Cardiac muscle cell (in vitro differentiated cells and primary cell): ENCODE measurements at regions not wholly inside any gene's neighbourhood (a gene's known extent, or its start where the extent isn't known, plus 50 kb on each side); places are given as distances from the start of the nearest gene placed in this dataset.
"Not testable (repeated sequence)": the region's sequence is repeated elsewhere in the genome, so short reads cannot be mapped to it uniquely, and the experiment has no call there.

Experiments used
- DNase-seq, 2 donors: peaks; one replicate each; pipeline versions ENCODE4 v3.0.0 to v3.0.0-alpha.2; 2010 to 2017; ENCODE audit warnings: low read depth in 1 of 2, low spot score in 1 of 2
- H3K27ac ChIP-seq: fragments of 200-600 bp; sonication (generic); 2 replicates; pipeline ENCODE4 v1.5.1; 2016
- H3K27me3 ChIP-seq: fragments of 200-600 bp; sonication (generic); 2 replicates; pipeline ENCODE4 v1.6.0; 2016; ENCODE audit warnings: control low read depth
- H3K36me3 ChIP-seq: fragments of 200-600 bp; sonication (generic); 2 replicates; pipeline ENCODE4 v1.5.1; 2016; ENCODE audit warnings: control low read depth
- H3K4me1 ChIP-seq: fragments of 200-600 bp; sonication (generic); 2 replicates; pipeline ENCODE4 v1.8.1; 2017; ENCODE audit warnings: low read depth, mild to moderate bottlenecking, mixed run types
- H3K4me3 ChIP-seq: fragments of 200-600 bp; sonication (generic); 2 replicates; pipeline ENCODE4 v1.5.1; 2016; ENCODE audit warnings: mild to moderate bottlenecking
- H3K9me3 ChIP-seq: fragments of 200-600 bp; sonication (generic); 2 replicates; pipeline ENCODE4 v1.5.1; 2017; ENCODE audit warnings: low read depth, mild to moderate bottlenecking, control low read depth
- CTCF ChIP-seq: IDR thresholded peaks from 2 replicates; pipeline ENCODE4 v1.5.1; 2012; ENCODE audit warnings: low read depth, mild to moderate bottlenecking, low read length

- Histone ChIP-seq H3K36me3 (no peaks in the 10 kb centered on the region), H3K4me3 (no peak overlapping the region), H3K4me1 (no peaks in the 10 kb centered on the region), H3K27me3 (no peaks in the 10 kb centered on the region), H3K9me3 (no peaks in the 10 kb centered on the region), H3K27ac (no peak overlapping the region)
- no peak for TF ChIP-seq CTCF
- no peak for DNase-seq
These were observed 270.7 kb upstream of the DIO3 start for GRCh38 chr14:101290611-101291010.

GRCh38 chr14:101291390-101291789, 269.9 kb upstream of the DIO3 start:
- Histone ChIP-seq H3K4me1 (no peaks in the 10 kb centered on the region), H3K9me3 (no peaks in the 10 kb centered on the region), H3K4me3 (no peak overlapping the region), H3K27me3 (no peaks in the 10 kb centered on the region), H3K36me3 (no peaks in the 10 kb centered on the region), H3K27ac (no peak overlapping the region)
- TF ChIP-seq CTCF = no peak
- no peak for DNase-seq

DNA sequence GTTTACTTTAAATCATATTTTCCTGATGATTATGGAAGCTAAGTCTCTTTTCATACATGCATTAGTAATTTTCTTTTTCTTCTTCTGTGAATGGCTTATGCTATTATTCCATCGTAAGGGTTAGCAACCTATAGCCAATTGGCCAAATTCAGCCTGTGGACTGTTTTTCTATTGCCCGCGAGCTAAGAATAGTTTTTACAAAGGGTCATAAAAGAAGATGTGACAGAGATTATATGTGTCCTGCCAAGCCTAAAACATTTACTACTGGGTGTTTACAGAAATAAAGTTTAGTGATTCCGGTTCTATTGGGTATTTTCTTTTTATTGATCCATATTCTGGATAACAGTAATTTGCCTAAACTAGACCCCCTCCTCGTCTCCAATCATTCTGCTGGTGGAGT, 268.8 kb upstream of the DIO3 start:
- Histone ChIP-seq H3K27me3 (no peaks in the 10 kb centered on the region), H3K4me3 (no peak overlapping the region), H3K4me1 (no peaks in the 10 kb centered on the region), H3K27ac (no peak overlapping the region), H3K9me3 (no peaks in the 10 kb centered on the region), H3K36me3 (no peaks in the 10 kb centered on the region)
- TF ChIP-seq CTCF = no peak
- no peak for DNase-seq

GRCh38 chr14:101293605-101294004, 267.7 kb upstream of the DIO3 start:
- no peak for TF ChIP-seq CTCF
- H3K27ac ChIP-seq = no peak overlapping the region

GRCh38 chr14:101294136-101294535, 267.2 kb upstream of the DIO3 start:
- H3K4me1 ChIP-seq = no peaks in the 10 kb centered on the region
- no peak overlapping the region for H3K4me3 ChIP-seq

More at GRCh38 chr14:101293605-101294004, 267.7 kb upstream of the DIO3 start:
- Histone ChIP-seq H3K27me3 (no peaks in the 10 kb centered on the region), H3K36me3 (no peaks in the 10 kb centered on the region), H3K4me1 (no peaks in the 10 kb centered on the region), H3K9me3 (no peaks in the 10 kb centered on the region), H3K4me3 (no peak overlapping the region)
- no peak for DNase-seq

GRCh38 chr14:101299781-101300180, 261.5 kb upstream of the DIO3 start:
- H3K4me1 ChIP-seq, DNase-seq, H3K4me3 ChIP-seq, H3K27ac ChIP-seq, H3K36me3 ChIP-seq, H3K27me3 ChIP-seq, H3K9me3 ChIP-seq: not testable (repeated sequence)

More at GRCh38 chr14:101294136-101294535, 267.2 kb upstream of the DIO3 start:
- Histone ChIP-seq H3K27ac (no peak overlapping the region), H3K27me3 (no peaks in the 10 kb centered on the region), H3K9me3 (no peaks in the 10 kb centered on the region), H3K36me3 (no peaks in the 10 kb centered on the region)
- DNase-seq = no peak
- TF ChIP-seq CTCF = no peak
